KMS-11 (cell line): ENCODE measurements at regions not wholly inside any gene's neighbourhood (a gene's known extent, or its start where the extent isn't known, plus 50 kb on each side); places are given as distances from the start of the nearest gene placed in this dataset.

Experiments used
- H2AFZ ChIP-seq: fragments of 200-600 bp; sonication (generic); 2 replicates; pipeline ENCODE4 v1.6.1; 2016; ENCODE audit warnings: antibody characterized with exemption, mixed run types, low read depth
- H3K27ac ChIP-seq: fragments of 200-600 bp; sonication (generic); 2 replicates; pipeline ENCODE4 v1.6.1; 2016; ENCODE audit warnings: mild to moderate bottlenecking, mixed run types
- H3K27me3 ChIP-seq: fragments of 200-600 bp; sonication (generic); 2 replicates; pipeline ENCODE4 v1.6.1; 2017; ENCODE audit warnings: mild to moderate bottlenecking, low read depth, mixed run types, moderate library complexity; ENCODE audit not compliant: insufficient read depth
- H3K36me3 ChIP-seq: fragments of 200-600 bp; sonication (generic); 2 replicates; pipeline ENCODE4 v1.6.1; 2017; ENCODE audit warnings: mild to moderate bottlenecking, mixed run types; ENCODE audit not compliant: insufficient read depth
- H3K4me1 ChIP-seq: fragments of 200-600 bp; sonication (generic); 2 replicates; pipeline ENCODE4 v1.6.1; 2016; ENCODE audit warnings: mild to moderate bottlenecking, low read depth, mixed run types; ENCODE audit not compliant: poor library complexity, severe bottlenecking
- H3K4me2 ChIP-seq: fragments of 200-600 bp; sonication (generic); 2 replicates; pipeline ENCODE4 v1.7.0; 2016; ENCODE audit warnings: mild to moderate bottlenecking, mixed run types
- H3K4me3 ChIP-seq: fragments of 200-600 bp; sonication (generic); IDR thresholded peaks from 2 replicates; pipeline ENCODE4 v1.6.1; 2017; ENCODE audit warnings: low read depth, low read length, mixed read lengths; ENCODE audit not compliant: insufficient read depth
- H3K79me2 ChIP-seq: fragments of 200-600 bp; sonication (generic); 2 replicates; pipeline ENCODE4 v1.6.1; 2016; ENCODE audit warnings: low read depth, mixed run types; ENCODE audit not compliant: insufficient read depth
- H3K9ac ChIP-seq: fragments of 200-600 bp; sonication (generic); 2 replicates; pipeline ENCODE4 v1.6.1; 2016; ENCODE audit warnings: mild to moderate bottlenecking, mixed run types
- H4K20me1 ChIP-seq: fragments of 200-600 bp; sonication (generic); 2 replicates; pipeline ENCODE4 v1.6.1; 2016; ENCODE audit warnings: mild to moderate bottlenecking, mixed run types; ENCODE audit not compliant: insufficient read depth
- TF ChIP-seq, protein P1 (sequence below): fragments of 200-600 bp; sonication (generic); conservative IDR thresholded peaks from 2 replicates; pipeline ENCODE4 v1.6.1; 2017; ENCODE audit warnings: low read depth, mild to moderate bottlenecking, antibody characterized with exemption, low read length, moderate library complexity, mixed read lengths

DNA sequence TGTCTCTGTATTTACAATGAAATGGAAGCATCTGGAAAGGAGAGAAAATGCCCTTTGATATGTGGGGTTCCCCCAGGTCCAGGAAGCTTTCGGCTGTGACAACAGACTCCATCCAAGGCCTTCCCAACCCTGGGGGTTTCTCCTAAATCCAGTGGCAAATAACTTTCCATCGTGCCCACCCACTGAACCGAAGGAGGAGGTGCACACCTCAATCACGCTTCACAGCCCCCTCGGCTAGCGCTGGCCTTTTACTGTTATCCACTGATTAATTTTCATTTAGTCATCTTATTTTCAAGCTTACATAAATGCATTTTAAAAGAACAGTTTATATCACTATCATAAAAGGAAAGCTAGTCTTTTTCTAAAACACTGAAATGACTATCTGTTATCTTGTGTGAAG, 286.8 kb upstream of the ZMIZ1 start:
- Histone ChIP-seq H3K9ac (no peak overlapping the region), H2AFZ (no peak overlapping the region), H3K27me3 (no peaks in the 10 kb centered on the region), H3K79me2 (no peaks in the 10 kb centered on the region), H3K4me2 (no peak overlapping the region), H3K27ac (no peak overlapping the region), H3K36me3 (no peaks in the 10 kb centered on the region), H4K20me1 (no peaks in the 10 kb centered on the region), H3K4me3 (no peak overlapping the region), H3K4me1 (no peaks in the 10 kb centered on the region)
- TF ChIP-seq, protein P1, sequence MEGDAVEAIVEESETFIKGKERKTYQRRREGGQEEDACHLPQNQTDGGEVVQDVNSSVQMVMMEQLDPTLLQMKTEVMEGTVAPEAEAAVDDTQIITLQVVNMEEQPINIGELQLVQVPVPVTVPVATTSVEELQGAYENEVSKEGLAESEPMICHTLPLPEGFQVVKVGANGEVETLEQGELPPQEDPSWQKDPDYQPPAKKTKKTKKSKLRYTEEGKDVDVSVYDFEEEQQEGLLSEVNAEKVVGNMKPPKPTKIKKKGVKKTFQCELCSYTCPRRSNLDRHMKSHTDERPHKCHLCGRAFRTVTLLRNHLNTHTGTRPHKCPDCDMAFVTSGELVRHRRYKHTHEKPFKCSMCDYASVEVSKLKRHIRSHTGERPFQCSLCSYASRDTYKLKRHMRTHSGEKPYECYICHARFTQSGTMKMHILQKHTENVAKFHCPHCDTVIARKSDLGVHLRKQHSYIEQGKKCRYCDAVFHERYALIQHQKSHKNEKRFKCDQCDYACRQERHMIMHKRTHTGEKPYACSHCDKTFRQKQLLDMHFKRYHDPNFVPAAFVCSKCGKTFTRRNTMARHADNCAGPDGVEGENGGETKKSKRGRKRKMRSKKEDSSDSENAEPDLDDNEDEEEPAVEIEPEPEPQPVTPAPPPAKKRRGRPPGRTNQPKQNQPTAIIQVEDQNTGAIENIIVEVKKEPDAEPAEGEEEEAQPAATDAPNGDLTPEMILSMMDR: no peak

DNA sequence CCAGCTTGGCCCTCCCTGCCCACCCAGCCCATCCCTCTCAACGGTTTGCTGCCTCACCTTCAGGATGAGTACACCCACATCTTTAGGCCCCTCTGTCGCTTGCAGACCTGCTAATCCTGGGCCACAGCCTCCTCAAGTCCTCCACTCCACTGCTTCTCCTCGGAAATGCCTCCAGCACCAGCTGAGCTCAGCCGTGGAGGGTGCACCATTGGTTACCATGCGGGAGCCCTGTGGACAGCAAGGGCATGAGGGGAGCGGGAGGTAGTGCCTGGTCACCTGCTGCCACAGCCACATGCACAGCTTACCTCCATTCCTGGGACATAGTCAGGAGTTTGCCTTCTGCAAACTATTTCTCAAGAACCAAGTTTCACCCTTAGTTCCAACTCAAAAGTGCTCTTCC, 286.3 kb upstream of the ZMIZ1 start:
- Histone ChIP-seq H3K27me3 (no peaks in the 10 kb centered on the region), H3K27ac (no peak overlapping the region), H3K9ac (no peak overlapping the region), H3K4me1 (no peaks in the 10 kb centered on the region), H3K79me2 (no peaks in the 10 kb centered on the region), H3K4me2 (no peak overlapping the region), H2AFZ (no peak overlapping the region), H3K36me3 (no peaks in the 10 kb centered on the region), H3K4me3 (no peak overlapping the region), H4K20me1 (no peaks in the 10 kb centered on the region)
- TF ChIP-seq, protein P1: no peak

DNA sequence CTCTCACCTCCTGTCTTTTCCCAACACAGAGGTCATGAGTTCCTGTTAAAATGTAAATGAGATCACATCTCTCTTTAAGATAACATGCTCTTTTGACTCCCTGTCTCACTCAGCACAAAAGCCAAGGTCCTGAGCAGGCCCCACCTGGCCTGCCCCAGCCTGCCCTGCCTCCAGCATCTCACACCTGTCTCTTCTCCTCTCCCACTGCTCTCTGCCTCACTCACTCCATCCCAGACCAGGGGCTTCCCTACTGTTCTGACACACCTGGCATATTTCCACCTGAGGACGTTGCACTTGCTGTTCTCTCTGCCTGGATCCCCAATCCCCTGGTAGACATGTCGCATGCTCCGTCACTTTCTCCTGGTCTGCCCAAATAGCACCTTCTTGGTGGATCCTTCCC, 285.0 kb upstream of the ZMIZ1 start:
- H3K79me2 ChIP-seq: no peaks in the 10 kb centered on the region
- no peak overlapping the region for H2AFZ ChIP-seq
- no peaks in the 10 kb centered on the region for H3K4me1 ChIP-seq
- H3K4me2 ChIP-seq: no peak overlapping the region
- no peaks in the 10 kb centered on the region for H4K20me1 ChIP-seq
- H3K36me3 ChIP-seq: no peaks in the 10 kb centered on the region
- no peak overlapping the region for H3K27ac ChIP-seq
- no peak overlapping the region for H3K4me3 ChIP-seq
- TF ChIP-seq, protein P1: no peak
- no peak overlapping the region for H3K9ac ChIP-seq
- H3K27me3 ChIP-seq: no peaks in the 10 kb centered on the region

DNA sequence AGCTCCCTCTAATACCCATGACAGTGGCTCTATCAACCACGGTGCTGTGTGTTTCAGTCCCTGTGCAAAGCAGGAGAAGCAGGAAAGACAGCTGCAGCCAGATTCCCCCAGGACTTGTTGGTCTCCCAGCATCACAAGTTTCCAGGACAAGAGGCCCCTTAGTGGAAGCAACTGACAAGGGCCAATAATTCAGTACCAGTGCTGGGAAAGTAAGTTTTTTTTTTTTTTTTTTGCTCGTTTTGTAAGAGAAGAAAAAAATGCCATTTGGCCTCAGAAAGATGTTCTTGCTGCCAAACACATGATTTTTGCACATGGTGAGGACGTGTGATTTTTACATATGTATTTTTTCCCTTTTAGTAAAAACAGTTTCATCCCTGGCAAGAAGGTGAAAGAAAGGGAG, 284.2 kb upstream of the ZMIZ1 start:
- Histone ChIP-seq H3K27me3 (no peaks in the 10 kb centered on the region), H3K27ac (no peak overlapping the region), H3K79me2 (no peaks in the 10 kb centered on the region), H3K4me1 (no peaks in the 10 kb centered on the region), H3K9ac (no peak overlapping the region), H2AFZ (no peak overlapping the region), H3K4me3 (no peak overlapping the region), H3K4me2 (no peak overlapping the region), H3K36me3 (no peaks in the 10 kb centered on the region), H4K20me1 (no peaks in the 10 kb centered on the region)
- TF ChIP-seq, protein P1: no peak

DNA sequence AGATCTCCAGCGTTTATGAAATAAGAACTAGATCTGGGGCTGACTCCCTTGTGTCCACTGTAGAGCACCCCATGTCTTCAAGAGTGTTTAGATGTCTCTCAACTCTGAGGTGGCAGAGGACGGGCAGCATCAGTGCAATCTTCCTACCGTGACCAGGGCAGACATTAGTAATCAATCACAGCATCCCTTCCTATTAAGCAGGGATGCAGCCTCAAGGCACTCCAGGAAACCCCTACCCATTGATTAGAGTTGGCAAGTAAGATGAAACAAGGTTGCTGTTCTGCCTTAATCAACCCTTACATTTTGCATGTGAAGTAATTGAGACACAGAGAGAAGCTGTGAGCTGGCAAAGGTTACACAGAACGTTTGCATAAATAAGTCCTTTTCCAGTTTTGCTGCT, 283.7 kb upstream of the ZMIZ1 start:
- H3K27ac ChIP-seq: no peak overlapping the region
- TF ChIP-seq, protein P1: no peak
- H3K9ac ChIP-seq: no peak overlapping the region
- no peaks in the 10 kb centered on the region for H4K20me1 ChIP-seq
- H3K36me3 ChIP-seq: no peaks in the 10 kb centered on the region
- no peaks in the 10 kb centered on the region for H3K79me2 ChIP-seq
- H3K4me3 ChIP-seq: no peak overlapping the region
- no peak overlapping the region for H2AFZ ChIP-seq
- no peaks in the 10 kb centered on the region for H3K27me3 ChIP-seq
- H3K4me2 ChIP-seq: no peak overlapping the region
- H3K4me1 ChIP-seq: no peaks in the 10 kb centered on the region
